ENCODE measurements at regions not wholly inside any gene's neighbourhood (a gene's known extent, or its start where the extent isn't known, plus 50 kb on each side); places are given as distances from the start of the nearest gene placed in this dataset.

DNA sequence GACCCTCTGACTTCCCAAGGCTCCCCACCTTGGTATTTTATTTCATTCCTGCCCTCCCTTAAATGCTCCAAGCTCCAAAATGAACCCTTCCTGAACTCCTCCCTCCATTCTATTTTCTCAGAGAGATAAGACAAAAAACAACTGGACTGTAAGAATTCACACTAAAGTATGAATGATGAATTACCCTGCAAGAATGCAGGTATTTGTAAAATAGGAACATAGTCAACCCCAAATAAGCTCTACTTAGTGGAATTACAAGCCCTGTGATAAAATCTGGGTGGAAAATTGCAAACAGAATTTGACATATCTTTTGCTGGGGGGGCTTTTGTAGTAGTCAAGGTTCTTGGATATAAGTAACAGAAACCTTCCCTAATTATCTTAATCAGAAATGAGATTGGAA is 67.8 kb upstream of the GJA8 start:
- no peak for TF ChIP-seq CTCF (IDR thresholded peaks at IDR 0.05)
- no peak for TF ChIP-seq POLR2A (IDR thresholded peaks at IDR 0.05)
